ENCODE measurements at regions not wholly inside any gene's neighbourhood (a gene's known extent, or its start where the extent isn't known, plus 50 kb on each side); places are given as distances from the start of the nearest gene placed in this dataset.

DNA sequence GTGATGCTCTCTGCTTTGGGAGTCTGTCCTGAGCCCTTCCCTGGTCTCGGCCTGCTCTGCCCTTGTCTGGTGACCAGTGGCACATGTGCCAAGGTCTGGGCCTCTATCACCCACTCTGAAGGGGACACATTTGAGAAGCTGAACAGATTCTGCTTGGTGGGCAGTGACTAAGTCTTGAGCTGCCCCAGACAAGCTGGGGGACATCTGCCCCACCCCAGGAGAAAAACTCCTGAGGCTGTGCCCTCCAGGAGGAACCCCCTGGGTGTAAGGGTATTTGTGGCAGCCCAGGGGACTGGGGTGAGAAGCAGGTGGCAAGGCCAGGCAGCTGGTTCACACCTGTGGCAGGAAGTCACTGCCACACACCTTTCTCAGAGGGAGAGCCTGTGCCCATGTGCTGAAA, 342.1 kb downstream of the DYSF start:
- DNase-seq (ENCODE audit: extremely low read depth, insufficient read length), result no peak

DNA sequence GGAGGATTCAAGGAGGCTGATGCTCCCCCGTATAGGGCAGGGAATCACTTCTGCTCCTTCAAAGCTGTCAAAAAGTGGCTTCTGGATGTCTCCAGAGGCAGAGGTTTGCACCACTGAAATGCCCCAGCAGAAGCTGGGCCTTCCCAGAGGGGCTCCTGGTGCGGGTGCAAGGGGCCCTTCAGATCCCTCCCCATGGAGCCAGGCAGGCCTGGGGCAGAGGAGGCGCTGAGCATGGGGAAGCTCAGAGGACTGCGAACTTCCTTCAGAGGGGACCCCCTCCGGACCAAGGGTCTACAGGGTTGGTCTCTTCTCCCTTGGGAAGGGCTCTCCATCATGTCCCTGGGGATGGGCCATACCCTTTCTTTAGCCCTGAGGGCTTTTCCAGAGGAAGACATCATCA, 341.2 kb downstream of the DYSF start:
- no peak overlapping the region for H3K4me3 ChIP-seq (replicated peaks; ENCODE audit: low read depth, low read length)
- DNase-seq (ENCODE audit: extremely low read depth, insufficient read length), result no peak
- no peaks in the 10 kb centered on the region; the same call in 1 of the 2 replicates for H3K27me3 ChIP-seq (replicated peaks; ENCODE audit: control insufficient read depth, insufficient read depth, low read length)
- TF ChIP-seq, protein P1, sequence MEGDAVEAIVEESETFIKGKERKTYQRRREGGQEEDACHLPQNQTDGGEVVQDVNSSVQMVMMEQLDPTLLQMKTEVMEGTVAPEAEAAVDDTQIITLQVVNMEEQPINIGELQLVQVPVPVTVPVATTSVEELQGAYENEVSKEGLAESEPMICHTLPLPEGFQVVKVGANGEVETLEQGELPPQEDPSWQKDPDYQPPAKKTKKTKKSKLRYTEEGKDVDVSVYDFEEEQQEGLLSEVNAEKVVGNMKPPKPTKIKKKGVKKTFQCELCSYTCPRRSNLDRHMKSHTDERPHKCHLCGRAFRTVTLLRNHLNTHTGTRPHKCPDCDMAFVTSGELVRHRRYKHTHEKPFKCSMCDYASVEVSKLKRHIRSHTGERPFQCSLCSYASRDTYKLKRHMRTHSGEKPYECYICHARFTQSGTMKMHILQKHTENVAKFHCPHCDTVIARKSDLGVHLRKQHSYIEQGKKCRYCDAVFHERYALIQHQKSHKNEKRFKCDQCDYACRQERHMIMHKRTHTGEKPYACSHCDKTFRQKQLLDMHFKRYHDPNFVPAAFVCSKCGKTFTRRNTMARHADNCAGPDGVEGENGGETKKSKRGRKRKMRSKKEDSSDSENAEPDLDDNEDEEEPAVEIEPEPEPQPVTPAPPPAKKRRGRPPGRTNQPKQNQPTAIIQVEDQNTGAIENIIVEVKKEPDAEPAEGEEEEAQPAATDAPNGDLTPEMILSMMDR (IDR thresholded peaks at IDR 0.05; ENCODE audit: insufficient read depth, low read length, poor library complexity, severe bottlenecking), result no peak
- no peaks in the 10 kb centered on the region for H3K36me3 ChIP-seq (ENCODE audit: control insufficient read depth, insufficient read depth, low read length)

More for the DNA sequence above, 342.1 kb downstream of the DYSF start:
- Histone ChIP-seq H3K4me3 (replicated peaks; ENCODE audit: low read depth, low read length) (no peak overlapping the region), H3K36me3 (ENCODE audit: control insufficient read depth, insufficient read depth, low read length) (no peaks in the 10 kb centered on the region), H3K27me3 (replicated peaks; ENCODE audit: control insufficient read depth, insufficient read depth, low read length) (no peaks in the 10 kb centered on the region; the same call in 1 of the 2 replicates)
- TF ChIP-seq, protein P1 (IDR thresholded peaks at IDR 0.05; ENCODE audit: insufficient read depth, low read length, poor library complexity, severe bottlenecking), result no peak

DNA sequence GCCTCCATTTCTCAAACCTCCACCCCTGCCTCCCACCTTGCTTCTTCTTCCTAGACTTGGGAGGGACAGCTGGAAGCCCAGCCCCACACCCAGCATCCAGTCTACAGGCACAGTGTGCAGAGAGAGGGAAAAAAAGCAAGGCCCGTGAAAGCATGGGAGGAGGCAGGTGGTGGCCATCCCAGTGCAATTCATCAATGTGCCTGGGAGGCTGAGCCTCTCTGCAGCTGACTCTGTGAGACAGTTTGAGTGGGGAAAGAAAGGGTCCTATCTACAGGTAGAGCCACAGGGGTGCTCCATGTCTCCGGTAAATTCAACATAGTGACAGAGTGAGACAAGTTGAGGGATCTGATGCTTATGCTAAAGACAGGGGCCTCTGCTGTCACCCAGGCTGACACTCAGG, 340.6 kb downstream of the DYSF start:
- no peak for DNase-seq (ENCODE audit: extremely low read depth, insufficient read length)
- no peaks in the 10 kb centered on the region; the same call in 1 of the 2 replicates for H3K27me3 ChIP-seq (replicated peaks; ENCODE audit: control insufficient read depth, insufficient read depth, low read length)
- H3K36me3 ChIP-seq (ENCODE audit: control insufficient read depth, insufficient read depth, low read length), result no peaks in the 10 kb centered on the region
- H3K4me3 ChIP-seq (replicated peaks; ENCODE audit: low read depth, low read length), result no peak overlapping the region
- TF ChIP-seq, protein P1 (IDR thresholded peaks at IDR 0.05; ENCODE audit: insufficient read depth, low read length, poor library complexity, severe bottlenecking), result no peak

DNA sequence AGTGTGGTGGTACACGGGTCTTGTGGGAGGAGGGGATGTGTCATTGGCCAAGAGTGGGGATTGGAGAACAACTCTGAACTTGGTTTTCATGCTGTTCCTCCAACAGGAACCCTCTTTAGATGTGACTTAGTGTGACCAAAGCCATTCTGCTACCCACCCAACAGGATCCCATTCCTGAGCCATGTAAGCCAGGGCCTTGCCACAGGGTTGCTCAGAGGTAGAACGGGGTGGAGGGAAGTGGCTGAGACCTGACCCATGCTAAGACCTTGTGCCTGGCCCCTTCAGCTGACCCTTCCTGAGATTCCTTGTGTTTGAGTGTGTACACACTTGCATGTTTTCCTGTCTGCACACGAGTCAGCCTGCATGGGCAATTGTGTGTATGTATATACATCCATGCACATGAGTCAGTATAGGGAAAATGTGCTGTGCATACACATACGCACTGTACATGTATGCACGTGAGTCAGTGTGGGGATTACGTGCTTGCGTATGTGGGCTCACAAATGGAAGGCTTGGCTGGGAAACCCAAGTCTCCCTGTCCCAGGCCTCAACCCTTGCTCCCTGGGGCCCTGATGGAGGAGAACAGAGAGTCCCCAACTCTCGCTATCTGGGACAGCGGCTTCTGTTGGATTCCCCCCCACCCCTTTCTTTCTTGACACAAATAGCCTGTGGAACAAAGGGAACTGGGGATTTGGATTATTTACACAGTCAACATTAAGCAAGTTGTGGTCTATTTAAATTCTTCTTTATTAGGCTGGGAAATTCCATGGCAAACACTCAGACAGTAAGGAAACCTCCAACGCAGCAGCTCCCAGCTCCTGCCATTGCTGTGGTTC, 339.8 kb downstream of the DYSF start:
- Histone ChIP-seq H3K36me3 (ENCODE audit: control insufficient read depth, insufficient read depth, low read length) (no peaks in the 10 kb centered on the region), H3K27me3 (replicated peaks; ENCODE audit: control insufficient read depth, insufficient read depth, low read length) (no peaks in the 10 kb centered on the region; the same call in 1 of the 2 replicates), H3K4me3 (replicated peaks; ENCODE audit: low read depth, low read length) (no peak overlapping the region)
- no peak for DNase-seq (ENCODE audit: extremely low read depth, insufficient read length)
- TF ChIP-seq, protein P1 (IDR thresholded peaks at IDR 0.05; ENCODE audit: insufficient read depth, low read length, poor library complexity, severe bottlenecking), result no peak

DNA sequence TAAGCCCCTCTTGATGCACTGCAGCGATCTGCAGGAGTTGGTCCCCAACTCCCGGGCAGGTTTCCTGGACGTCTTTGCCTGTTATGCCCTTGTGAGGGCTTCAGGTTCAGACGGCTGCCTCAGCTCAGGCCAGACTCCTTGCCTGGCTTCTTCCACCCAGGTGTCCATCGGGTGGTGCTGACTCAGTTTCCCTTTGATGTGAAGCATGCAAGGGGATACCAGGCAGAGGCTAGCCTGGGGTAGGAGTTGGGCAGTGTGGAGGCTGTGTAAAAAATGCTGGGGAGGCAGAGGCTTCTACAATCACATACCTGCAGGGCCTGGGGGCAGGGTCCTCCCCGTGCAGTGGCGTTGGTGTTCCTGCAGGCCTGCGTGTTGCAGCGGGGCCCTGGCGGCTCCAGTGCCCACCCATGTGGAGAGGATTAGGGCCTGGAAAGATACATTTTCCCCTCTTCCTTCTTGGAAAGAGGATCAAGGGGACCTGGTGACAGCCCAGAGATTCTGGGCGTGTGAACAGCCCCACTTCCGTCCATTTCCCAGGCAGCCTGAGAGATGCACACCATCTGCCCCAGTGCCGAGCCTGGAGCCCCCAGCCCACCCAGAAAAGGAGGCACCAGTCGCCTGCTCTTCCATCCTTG, 338.3 kb downstream of the DYSF start:
- no peaks in the 10 kb centered on the region for H3K27me3 ChIP-seq (replicated peaks; ENCODE audit: control insufficient read depth, insufficient read depth, low read length)

More for the DNA sequence above, 338.3 kb downstream of the DYSF start:
- no peaks in the 10 kb centered on the region for H3K36me3 ChIP-seq (ENCODE audit: control insufficient read depth, insufficient read depth, low read length)
- DNase-seq (ENCODE audit: extremely low read depth, insufficient read length), result no peak
- no peak overlapping the region for H3K4me3 ChIP-seq (replicated peaks; ENCODE audit: low read depth, low read length)
- TF ChIP-seq, protein P1 (IDR thresholded peaks at IDR 0.05; ENCODE audit: insufficient read depth, low read length, poor library complexity, severe bottlenecking), result no peak

All from GM06990 (cell line).